SK-N-DZ (cell line): ENCODE measurements at regions not wholly inside any gene's neighbourhood (a gene's known extent, or its start where the extent isn't known, plus 50 kb on each side); places are given as distances from the start of the nearest gene placed in this dataset.

ENCODE experiments used
- DNase-seq: peaks from one replicate; pipeline ENCODE4 v3.0.0-alpha.2; 2015; ENCODE audit warnings: low spot score

- DNase-seq = no peak
These were observed 177.2 kb downstream of the POU4F1 start for GRCh38 chr13:78426183-78426582.

GRCh38 chr13:78420814-78421213, 182.5 kb downstream of the POU4F1 start:
- DNase-seq = no peak

DNA sequence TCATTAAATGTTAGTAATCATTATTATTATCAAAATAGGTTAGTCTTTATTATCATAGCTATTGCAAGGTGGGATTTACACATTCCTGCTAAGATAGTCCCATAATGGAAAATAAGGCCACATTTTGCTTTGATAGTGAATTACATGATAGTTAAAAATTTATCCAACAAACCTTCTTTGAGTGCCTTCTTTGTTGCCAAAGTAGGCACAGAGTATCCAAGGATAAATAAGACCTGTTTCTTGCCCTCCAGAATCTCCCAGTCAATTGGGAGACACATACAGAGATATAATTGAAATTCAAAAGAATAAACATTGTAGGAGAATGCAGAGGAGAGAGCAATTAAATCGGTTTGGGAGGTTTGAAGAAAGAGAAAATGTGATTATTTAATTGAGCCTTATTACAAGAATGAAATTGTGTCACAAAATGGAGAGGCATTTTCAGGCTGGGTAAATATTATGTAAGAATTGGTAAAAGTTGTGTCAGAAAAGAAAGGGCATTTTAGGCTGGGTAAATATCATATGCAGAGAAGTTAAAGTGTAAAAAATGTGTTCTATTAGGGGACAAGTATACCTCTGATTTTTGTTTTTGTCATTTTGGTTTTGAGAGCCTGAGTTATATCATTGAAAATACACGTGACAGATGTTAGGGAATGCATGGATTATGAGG, 189.3 kb downstream of the POU4F1 start:
- DNase-seq = no peak

DNA sequence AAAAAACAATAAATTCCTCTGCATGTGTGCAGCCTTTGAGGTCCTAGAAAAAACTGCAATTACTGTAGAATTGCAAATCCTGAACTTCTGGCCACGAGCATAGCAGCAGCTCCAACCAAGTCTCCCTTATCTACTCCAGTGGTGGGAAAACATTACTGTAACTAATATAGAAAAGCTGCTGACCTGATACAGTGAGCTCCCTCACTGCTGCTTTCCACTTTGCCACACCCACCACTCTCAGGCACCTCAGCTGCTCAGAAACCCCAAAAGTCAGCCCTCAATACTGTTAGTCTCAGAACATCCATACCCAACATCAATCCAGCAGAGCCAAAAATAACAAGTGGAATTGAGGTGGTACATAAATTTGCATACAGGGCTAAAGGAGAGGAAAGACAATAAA, 192.5 kb downstream of the POU4F1 start:
- no peak for DNase-seq

DNA sequence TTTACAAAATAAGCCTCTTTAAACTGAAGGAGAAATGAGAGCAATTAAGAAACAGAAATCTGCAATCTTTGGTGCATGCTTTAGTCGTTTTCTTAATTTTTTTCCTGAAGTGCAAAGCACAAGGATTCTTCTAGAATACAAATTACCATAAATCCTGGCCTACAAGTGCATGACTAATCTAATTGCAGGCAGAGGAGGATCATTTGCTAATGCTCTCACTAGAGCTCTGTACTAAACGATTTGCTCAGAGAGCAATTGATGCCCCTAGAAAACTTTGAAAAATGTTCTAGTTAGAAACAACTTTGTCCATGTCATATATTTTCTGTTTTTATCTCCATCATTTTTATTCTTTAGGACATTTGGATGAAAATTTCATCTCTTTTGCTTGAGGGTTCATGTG, 193.2 kb downstream of the POU4F1 start:
- DNase-seq = no peak

DNA sequence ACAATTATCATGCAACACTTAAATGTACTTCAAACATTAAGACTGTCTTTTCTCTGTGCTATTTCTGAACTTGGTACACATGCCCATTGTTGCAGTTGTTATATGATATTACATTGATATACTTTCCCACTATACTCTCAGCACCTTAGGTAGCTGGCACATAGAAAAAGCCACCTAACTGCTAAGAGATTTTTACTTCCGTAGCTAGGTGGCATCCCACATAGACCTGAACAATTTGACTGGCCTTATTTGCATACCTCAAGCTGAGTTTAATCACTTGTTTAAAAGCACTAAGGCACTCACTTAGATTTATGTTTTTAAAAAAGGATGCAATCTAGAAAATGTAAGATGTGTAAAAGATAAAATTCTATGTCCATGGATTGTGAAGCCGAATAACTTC, 194.2 kb downstream of the POU4F1 start:
- no peak for DNase-seq

DNA sequence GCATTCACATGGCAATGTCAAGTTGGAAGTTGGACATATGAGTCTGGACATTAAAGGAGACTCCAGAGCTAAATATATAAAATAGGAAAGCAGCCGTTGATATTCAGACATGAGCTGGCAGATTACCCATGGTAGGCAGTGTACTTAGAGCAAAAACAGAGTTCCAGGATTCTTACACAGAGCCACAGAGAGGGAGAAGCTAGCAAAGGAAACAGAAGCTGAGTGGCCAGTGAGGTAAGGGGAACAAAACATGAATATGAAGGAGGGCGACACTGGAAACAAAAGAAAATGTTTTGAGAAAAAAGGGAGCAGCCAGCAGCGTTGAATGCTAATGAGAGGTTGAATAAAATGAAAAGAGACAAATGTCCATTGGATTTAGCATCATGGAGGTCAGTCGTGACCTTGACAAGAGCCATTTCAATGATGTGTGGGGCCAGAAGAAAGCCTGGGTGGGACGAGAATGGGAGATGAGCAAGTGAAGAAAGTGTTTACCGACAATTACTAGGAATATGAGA, 198.4 kb downstream of the POU4F1 start:
- no peak for DNase-seq

DNA sequence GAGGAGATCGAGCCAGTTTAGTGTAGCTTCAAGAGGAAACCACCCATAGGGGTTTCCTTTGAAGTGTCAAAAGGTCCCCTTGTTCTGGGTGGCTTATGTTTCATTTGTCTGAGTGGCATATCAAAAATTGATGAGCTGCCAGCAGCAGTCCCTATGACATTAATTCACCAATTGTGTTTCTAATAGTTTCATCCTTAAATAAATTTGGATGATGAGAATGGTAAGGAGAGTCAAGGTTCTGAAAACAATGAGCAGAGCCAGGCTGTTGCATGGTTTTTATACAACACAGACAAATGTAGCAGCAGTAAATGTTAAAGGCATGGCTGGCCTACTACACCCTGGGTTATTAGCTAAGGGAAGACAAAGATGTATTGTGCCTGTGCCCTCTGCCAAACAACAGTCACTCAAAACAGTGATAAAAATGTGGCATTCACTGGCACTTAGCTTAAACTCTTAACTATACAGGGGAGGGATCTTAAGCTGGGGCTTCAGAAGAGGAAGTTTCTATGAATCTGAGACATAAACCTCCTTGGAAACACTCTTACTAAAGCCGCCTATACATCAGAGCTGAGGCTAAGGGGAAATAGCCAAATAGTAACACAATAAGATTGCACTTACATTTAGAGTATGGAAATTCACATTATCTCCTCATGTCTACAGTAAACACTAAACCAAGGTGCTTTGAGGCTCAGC, 200.5 kb downstream of the POU4F1 start:
- DNase-seq = no peak

GRCh38 chr13:78401873-78402707, 201.3 kb downstream of the POU4F1 start:
- DNase-seq = no peak

DNA sequence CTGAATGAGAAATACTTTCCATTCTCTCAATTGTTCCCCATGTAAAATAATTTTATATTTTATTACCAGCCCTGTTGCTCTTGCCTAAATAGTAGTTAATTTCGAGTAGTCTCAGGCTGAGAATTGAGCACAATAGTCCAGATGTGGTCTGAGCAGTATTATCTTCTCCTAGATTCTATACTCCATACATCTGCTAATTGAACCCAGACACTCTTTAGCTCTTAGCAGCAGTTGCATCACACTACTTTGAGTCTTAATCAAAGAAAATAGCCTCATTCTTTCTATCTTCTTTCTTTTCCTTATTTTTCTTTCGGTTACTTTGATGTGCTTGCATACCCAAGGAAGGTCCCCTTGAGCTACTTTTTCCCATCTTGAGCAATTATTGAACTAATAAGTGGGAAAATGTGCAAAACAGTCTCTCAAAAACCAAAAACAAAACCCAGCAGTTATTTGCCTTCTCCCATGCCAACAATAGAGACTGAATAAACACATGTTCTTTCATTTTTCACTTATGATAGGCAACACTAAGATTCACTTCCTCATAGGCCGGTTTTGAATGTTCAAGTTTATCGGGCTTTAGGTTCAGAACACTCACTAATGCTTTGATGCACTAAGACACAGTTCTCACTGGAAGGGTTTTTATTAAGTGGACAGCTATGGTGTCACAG, 204.5 kb downstream of the POU4F1 start:
- no peak for DNase-seq

DNA sequence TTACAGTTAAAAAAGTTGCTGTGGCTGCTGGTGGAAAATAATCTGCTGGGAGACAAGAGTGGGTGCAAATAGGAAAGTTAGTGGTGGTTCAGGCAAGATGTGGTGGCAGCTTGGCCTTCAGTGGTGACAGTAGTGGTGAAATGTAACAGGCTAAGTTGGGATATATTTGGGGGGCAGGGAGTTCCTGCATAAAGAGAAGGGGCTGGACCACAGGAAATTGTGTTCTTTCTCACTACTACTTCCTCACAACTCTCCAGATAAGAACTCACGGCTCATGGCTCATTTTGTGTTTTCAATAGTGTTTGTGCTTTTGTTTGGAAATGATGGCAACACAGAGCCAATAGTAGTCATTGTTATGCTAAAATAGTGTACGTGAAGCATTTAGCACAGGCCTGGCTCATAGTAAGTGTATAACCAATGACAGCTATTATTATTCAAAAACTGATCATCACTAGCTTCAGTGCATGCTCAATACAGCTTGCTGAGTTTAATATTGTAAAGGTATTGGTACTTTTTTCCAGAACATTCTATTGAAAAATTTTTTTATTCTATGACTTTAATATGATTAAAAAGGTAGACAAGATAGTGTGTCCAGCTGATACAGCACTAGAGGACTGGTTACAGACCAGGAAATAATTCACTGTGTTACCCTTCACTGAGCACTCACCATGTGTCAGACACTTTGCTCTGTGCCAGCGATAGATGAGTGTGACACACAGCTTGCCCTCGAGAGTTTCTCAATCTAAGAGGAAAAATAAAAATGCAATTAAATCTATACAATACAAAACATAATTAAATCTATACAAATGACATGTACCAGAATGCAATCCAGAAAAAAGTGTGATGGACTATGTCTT, 209.8 kb downstream of the POU4F1 start:
- DNase-seq = no peak

DNA sequence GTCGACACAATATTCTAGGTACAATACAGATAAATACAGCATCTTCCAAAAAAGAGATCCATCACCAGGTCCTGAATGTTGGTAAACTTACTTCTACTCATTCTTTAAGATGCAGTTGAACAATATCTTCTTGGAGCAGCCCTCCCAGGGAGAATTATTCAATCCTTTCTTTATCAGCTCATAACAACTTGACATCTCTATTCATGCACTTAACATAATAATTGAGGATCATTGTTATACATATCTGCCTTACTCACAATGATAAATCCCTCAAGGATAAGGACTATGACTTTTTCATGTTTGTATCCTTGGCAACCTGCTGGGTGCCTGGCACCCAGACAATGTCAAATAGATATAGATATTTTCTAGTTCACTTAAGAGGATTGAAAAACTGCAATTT, 219.5 kb downstream of the POU4F1 start:
- DNase-seq = no peak

- no peak for DNase-seq
These were observed 220.3 kb downstream of the POU4F1 start for GRCh38 chr13:78383071-78383484.

GRCh38 chr13:78382491-78382890, 220.9 kb downstream of the POU4F1 start:
- DNase-seq = no peak

GRCh38 chr13:78376822-78377221, 226.5 kb downstream of the POU4F1 start:
- no peak for DNase-seq

GRCh38 chr13:78376033-78376432, 227.3 kb downstream of the POU4F1 start:
- DNase-seq = no peak

- DNase-seq = no peak
These were observed 230.8 kb downstream of the POU4F1 start for GRCh38 chr13:78372581-78372980.

- no peak for DNase-seq
These were observed 233.1 kb downstream of the POU4F1 start for GRCh38 chr13:78370231-78370630.

DNA sequence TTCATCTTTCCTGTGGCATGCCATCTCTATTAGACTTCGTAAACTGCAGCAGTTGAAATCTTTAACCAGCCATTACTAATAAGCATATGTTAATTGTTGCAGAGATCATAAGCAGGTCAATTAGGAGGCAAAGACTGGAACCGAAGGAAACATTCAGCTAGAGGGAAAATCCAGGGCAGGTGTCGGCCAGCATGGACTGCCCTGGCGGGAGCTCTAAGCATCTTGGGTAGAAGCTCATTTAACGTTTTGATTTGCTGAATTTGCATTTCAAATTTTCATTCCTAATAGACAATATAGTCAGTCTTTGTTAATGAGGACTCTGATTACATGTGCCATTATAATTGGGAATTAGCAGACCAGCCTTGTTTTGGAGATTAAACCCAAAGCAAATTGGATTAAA, 238.6 kb downstream of the POU4F1 start:
- no peak for DNase-seq

DNA sequence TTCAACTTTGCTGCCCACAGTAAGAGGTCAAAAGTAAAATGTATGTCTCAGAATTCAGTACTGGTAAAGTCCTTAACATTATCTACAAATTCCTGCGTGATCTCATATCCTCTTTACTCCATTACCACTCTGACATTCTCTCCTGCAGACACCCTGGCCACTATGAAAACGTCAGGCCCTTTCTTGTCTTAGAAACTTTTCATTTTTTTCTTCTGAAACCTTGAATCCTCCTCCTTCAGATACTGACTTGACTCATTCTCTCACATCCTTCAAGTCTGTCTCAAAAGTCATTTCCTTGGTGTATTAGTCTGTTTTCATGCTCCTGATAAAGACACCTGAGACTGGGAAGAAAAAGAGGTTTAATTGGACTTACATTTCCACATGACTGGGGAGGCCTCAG, 262.3 kb downstream of the POU4F1 start:
- DNase-seq = no peak

- DNase-seq = no peak
These were observed 263.4 kb downstream of the POU4F1 start for GRCh38 chr13:78339927-78340326.
